Fibroblast of mammary gland (primary cell): ENCODE measurements at regions not wholly inside any gene's neighbourhood (a gene's known extent, or its start where the extent isn't known, plus 50 kb on each side); places are given as distances from the start of the nearest gene placed in this dataset.

Experiments
- DNase-seq: peaks from one replicate; pipeline ENCODE4 v3.0.0-alpha.2; 2010; ENCODE audit warnings: low read depth
- H3K4me3 ChIP-seq: 2 replicates; pipeline ENCODE4 v1.5.1; 2011; ENCODE audit warnings: low read depth, mild to moderate bottlenecking, low read length, moderate library complexity; ENCODE audit not compliant: control insufficient read depth
- TF ChIP-seq, protein P1 (sequence below): conservative IDR thresholded peaks from 2 replicates; pipeline ENCODE4 v1.5.1; 2011; ENCODE audit warnings: low read depth, low read length, inconsistent platforms; ENCODE audit not compliant: control insufficient read depth, insufficient read depth

- TF ChIP-seq, protein P1, sequence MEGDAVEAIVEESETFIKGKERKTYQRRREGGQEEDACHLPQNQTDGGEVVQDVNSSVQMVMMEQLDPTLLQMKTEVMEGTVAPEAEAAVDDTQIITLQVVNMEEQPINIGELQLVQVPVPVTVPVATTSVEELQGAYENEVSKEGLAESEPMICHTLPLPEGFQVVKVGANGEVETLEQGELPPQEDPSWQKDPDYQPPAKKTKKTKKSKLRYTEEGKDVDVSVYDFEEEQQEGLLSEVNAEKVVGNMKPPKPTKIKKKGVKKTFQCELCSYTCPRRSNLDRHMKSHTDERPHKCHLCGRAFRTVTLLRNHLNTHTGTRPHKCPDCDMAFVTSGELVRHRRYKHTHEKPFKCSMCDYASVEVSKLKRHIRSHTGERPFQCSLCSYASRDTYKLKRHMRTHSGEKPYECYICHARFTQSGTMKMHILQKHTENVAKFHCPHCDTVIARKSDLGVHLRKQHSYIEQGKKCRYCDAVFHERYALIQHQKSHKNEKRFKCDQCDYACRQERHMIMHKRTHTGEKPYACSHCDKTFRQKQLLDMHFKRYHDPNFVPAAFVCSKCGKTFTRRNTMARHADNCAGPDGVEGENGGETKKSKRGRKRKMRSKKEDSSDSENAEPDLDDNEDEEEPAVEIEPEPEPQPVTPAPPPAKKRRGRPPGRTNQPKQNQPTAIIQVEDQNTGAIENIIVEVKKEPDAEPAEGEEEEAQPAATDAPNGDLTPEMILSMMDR, result no peak
- no peak for DNase-seq
- H3K4me3 ChIP-seq, result no peak overlapping the region
Observed at GRCh38 chr5:30871196-30871595, 322.3 kb upstream of the CDH6 start.

GRCh38 chr5:30867711-30868110, 325.8 kb upstream of the CDH6 start:
- TF ChIP-seq, protein P1, result no peak
- no peak for DNase-seq
- no peak overlapping the region for H3K4me3 ChIP-seq

DNA sequence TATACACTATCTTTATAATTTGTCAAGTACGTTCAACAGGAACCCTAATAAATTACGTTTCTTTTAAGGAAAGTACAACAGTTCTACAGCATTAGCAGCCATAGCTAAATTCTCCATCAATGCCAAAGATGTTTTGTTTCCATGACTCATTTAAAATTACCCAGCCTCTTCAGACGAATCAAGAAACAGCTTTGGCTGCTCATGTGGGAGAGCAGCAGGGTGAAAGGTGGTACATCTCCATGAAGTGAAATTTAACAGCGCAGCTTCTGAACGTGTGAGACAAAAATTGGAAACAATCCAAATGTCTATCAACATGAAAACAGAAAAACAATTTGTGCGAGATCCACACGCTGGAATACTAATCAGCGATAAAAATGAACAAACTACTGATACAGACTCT, 327.3 kb upstream of the CDH6 start:
- TF ChIP-seq, protein P1, result no peak
- no peak overlapping the region for H3K4me3 ChIP-seq
- DNase-seq, result no peak

DNA sequence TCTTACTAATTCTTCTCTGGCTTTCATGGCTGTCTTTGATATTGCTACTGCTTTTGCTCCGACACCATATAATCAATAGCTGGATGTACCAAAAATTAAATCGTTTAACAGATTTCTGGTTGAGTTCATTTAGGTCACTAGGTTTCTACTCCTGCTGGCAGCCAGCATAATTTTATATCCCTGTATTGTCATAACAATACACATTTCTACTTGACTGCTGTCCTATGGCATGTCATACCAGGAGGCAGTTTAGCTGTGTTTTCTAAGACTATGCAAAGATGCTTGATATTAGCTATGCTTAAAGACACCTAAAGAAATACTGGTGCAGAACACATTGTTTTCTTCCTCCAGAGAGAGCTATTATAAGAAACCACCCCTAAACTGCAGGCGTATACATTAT, 337.2 kb upstream of the CDH6 start:
- no peak for DNase-seq
- no peak overlapping the region for H3K4me3 ChIP-seq
- TF ChIP-seq, protein P1, result no peak

DNA sequence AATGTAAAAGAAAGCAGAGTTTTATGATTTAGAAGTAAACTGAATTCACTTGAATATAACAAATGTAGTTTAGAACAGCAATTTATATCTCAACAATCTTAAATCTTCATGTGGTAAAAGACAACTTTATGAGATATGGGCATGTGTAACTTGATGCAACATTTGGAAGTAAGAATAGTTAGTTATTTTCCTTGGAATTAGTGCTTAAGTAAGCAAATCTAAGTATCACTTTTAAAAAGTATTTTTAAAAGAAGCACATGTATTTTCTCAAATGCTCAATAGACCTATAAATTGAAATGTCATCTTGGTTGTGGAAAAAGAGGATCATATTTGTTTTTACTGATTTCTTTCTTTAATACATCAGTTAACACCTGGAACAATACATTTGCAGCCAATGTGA, 340.3 kb upstream of the CDH6 start:
- H3K4me3 ChIP-seq, result no peak overlapping the region
- DNase-seq, result no peak
- TF ChIP-seq, protein P1, result no peak

DNA sequence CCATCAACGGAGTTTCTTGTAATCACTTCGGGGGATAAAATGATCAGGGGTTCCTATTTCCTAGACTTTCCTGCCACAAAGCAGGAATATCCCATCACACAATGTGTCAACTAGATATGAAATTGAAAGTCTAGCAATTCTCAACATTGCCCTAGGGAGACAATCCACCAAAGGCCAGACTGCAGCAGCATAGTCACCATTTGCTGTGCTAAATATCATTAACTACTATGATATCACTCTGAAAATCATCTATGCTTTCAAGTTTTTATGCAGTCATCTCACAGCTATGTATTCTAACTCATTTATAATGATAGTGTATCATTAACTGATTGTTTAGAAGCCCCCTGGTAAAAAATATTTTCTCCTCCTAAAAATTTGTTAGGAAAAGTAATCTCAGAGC, 342.6 kb upstream of the CDH6 start:
- TF ChIP-seq, protein P1, result no peak
- no peak overlapping the region for H3K4me3 ChIP-seq
- DNase-seq, result no peak

- TF ChIP-seq, protein P1, result no peak
- no peak overlapping the region for H3K4me3 ChIP-seq
- no peak for DNase-seq
Observed at GRCh38 chr5:30849931-30850710, 343.4 kb upstream of the CDH6 start.
